ENCODE measurements at regions not wholly inside any gene's neighbourhood (a gene's known extent, or its start where the extent isn't known, plus 50 kb on each side); places are given as distances from the start of the nearest gene placed in this dataset.
A peak's percentile ranks its signal among the peaks of the same experiment; 100 is the strongest.

DNA sequence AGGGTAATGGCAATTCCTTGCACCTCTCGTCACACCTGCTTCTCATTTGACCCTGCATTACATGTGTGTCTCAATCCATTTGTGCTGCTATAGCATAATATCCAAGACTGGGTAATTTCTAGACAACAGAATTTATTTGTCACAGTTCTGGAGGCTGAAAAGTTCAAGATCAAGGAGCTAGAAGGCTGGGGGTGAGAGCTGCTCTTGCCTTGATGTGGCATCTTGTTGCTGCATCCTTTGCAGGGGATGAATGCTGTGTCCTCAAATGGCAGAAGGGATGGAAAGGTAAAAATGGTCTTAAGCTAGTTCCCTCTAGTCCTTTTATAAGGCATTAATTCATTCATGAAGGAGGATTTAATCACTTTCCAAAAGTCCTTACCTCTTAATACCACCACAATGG lies 323.7 kb upstream of the RPS23 start:
- Histone ChIP-seq H3K9me3 (replicated peaks; ENCODE audit: insufficient read depth, low read length) (no peaks in the 10 kb centered on the region), H3K27me3 (replicated peaks; ENCODE audit: insufficient read depth, low read length) (no peaks in the 10 kb centered on the region), H4K20me1 (ENCODE audit: insufficient read depth, low read length) (no peaks in the 10 kb centered on the region), H3K9ac (ENCODE audit: low read length) (no peak overlapping the region), H3K4me3 (ENCODE audit: low read length) (no peak overlapping the region), H2AFZ (ENCODE audit: low read length) (no peak overlapping the region), H3K27ac (ENCODE audit: low read length) (no peak overlapping the region), H3K4me2 (ENCODE audit: low read depth, low read length) (no peak overlapping the region), H3K79me2 (ENCODE audit: low read length) (no peaks in the 10 kb centered on the region), H3F3A (ENCODE audit: insufficient read depth, low read length) (no peaks in the 10 kb centered on the region), H3K36me3 (replicated peaks; ENCODE audit: insufficient read depth, low read length) (no peaks in the 10 kb centered on the region), H3K4me1 (ENCODE audit: low read length) (no peaks in the 10 kb centered on the region), H3K9me2 (replicated peaks; ENCODE audit: insufficient read depth, low read length) (no peaks in the 10 kb centered on the region)
- DNase-seq: no peak
- TF ChIP-seq EZH2 (optimal IDR thresholded peaks at IDR 0.05; ENCODE audit: low read depth, low read length) (no peak), EZH2phosphoT487 (IDR thresholded peaks at IDR 0.05; ENCODE audit: low read length) (no peak)
- TF ChIP-seq, protein P1, sequence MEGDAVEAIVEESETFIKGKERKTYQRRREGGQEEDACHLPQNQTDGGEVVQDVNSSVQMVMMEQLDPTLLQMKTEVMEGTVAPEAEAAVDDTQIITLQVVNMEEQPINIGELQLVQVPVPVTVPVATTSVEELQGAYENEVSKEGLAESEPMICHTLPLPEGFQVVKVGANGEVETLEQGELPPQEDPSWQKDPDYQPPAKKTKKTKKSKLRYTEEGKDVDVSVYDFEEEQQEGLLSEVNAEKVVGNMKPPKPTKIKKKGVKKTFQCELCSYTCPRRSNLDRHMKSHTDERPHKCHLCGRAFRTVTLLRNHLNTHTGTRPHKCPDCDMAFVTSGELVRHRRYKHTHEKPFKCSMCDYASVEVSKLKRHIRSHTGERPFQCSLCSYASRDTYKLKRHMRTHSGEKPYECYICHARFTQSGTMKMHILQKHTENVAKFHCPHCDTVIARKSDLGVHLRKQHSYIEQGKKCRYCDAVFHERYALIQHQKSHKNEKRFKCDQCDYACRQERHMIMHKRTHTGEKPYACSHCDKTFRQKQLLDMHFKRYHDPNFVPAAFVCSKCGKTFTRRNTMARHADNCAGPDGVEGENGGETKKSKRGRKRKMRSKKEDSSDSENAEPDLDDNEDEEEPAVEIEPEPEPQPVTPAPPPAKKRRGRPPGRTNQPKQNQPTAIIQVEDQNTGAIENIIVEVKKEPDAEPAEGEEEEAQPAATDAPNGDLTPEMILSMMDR (IDR thresholded peaks at IDR 0.05; ENCODE audit: low read length): no peak

DNA sequence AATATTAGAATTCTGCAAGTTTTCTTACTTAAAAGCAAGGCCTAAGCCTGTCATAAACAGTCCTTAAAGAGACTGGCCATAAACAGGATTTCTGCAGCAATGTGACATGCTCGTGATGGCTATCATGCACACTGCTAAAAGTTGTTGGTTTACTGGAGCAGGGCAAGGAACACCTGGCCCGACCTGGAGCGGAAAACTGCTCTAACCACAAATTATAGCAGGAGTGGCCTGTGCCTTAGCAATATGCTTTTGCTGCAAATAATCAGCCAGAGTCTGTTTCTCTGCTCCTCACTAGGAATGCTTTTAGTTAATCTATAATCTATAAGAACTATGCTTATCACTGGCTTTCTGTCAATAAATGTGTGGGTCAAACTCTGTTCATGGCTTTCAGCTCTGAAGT lies 322.9 kb upstream of the RPS23 start:
- Histone ChIP-seq H4K20me1 (ENCODE audit: insufficient read depth, low read length) (no peaks in the 10 kb centered on the region), H3K4me3 (ENCODE audit: low read length) (no peak overlapping the region), H3F3A (ENCODE audit: insufficient read depth, low read length) (no peaks in the 10 kb centered on the region), H3K4me1 (ENCODE audit: low read length) (no peaks in the 10 kb centered on the region), H3K9me3 (replicated peaks; ENCODE audit: insufficient read depth, low read length) (no peaks in the 10 kb centered on the region), H3K27me3 (replicated peaks; ENCODE audit: insufficient read depth, low read length) (no peaks in the 10 kb centered on the region), H3K36me3 (replicated peaks; ENCODE audit: insufficient read depth, low read length) (no peaks in the 10 kb centered on the region), H3K9ac (ENCODE audit: low read length) (no peak overlapping the region), H3K79me2 (ENCODE audit: low read length) (no peaks in the 10 kb centered on the region), H2AFZ (ENCODE audit: low read length) (no peak overlapping the region), H3K27ac (ENCODE audit: low read length) (no peak overlapping the region), H3K4me2 (ENCODE audit: low read depth, low read length) (0 out of 2 replicates have a peak overlapping the region, but pooled peaks have one; percentile 13), H3K9me2 (replicated peaks; ENCODE audit: insufficient read depth, low read length) (no peaks in the 10 kb centered on the region)
- DNase-seq: peak; percentile 44
- TF ChIP-seq, protein P1 (IDR thresholded peaks at IDR 0.05; ENCODE audit: low read length): no peak
- no peak for TF ChIP-seq EZH2 (optimal IDR thresholded peaks at IDR 0.05; ENCODE audit: low read depth, low read length)
- no peak for TF ChIP-seq EZH2phosphoT487 (IDR thresholded peaks at IDR 0.05; ENCODE audit: low read length)

DNA sequence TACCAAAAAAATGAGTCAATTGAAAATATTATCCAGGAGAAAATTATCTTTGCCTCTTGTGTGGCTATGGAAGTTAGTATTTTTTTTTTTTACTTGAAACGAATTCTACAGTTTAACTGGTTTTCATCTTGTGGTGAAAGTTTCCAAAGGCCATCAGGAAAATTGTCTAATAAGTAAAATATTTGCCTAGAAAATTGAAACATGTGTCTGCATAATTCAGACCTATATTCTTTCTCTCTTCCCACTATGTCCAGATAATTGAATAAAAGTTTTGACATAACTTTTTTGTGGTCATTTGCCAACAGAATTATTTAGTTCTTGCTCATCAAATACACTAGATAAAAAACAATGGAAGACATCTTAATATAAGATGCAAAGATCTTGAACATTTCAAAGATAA lies 321.5 kb upstream of the RPS23 start:
- no peak overlapping the region for H3K4me3 ChIP-seq (ENCODE audit: low read length)
- H3K9me2 ChIP-seq (replicated peaks; ENCODE audit: insufficient read depth, low read length): no peaks in the 10 kb centered on the region

More for the DNA sequence above, 321.5 kb upstream of the RPS23 start:
- Histone ChIP-seq H3K9me3 (replicated peaks; ENCODE audit: insufficient read depth, low read length) (no peaks in the 10 kb centered on the region), H3K27me3 (replicated peaks; ENCODE audit: insufficient read depth, low read length) (no peaks in the 10 kb centered on the region), H2AFZ (ENCODE audit: low read length) (no peak overlapping the region), H4K20me1 (ENCODE audit: insufficient read depth, low read length) (no peaks in the 10 kb centered on the region), H3K79me2 (ENCODE audit: low read length) (no peaks in the 10 kb centered on the region), H3K4me2 (ENCODE audit: low read depth, low read length) (no peak overlapping the region), H3K4me1 (ENCODE audit: low read length) (no peaks in the 10 kb centered on the region), H3K27ac (ENCODE audit: low read length) (no peak overlapping the region), H3K36me3 (replicated peaks; ENCODE audit: insufficient read depth, low read length) (no peaks in the 10 kb centered on the region), H3K9ac (ENCODE audit: low read length) (no peak overlapping the region), H3F3A (ENCODE audit: insufficient read depth, low read length) (no peaks in the 10 kb centered on the region)
- no peak for DNase-seq
- TF ChIP-seq, protein P1 (IDR thresholded peaks at IDR 0.05; ENCODE audit: low read length): no peak
- no peak for TF ChIP-seq EZH2phosphoT487 (IDR thresholded peaks at IDR 0.05; ENCODE audit: low read length)

Data from MM.1S (cell line).